Dedifferentiated amniotic fluid mesenchymal stem cell (primary cell): ENCODE measurements at regions not wholly inside any gene's neighbourhood (a gene's known extent, or its start where the extent isn't known, plus 50 kb on each side); places are given as distances from the start of the nearest gene placed in this dataset.

Source experiments
- DNase-seq: peaks from one replicate; pipeline ENCODE4 v3.0.0-alpha.2; 2016; ENCODE audit errors: extremely low spot score

GRCh38 chr5:74030371-74030770, 404.4 kb downstream of the ARHGEF28 start:
- DNase-seq: no peak

GRCh38 chr5:74028976-74029375, 403.0 kb downstream of the ARHGEF28 start:
- no peak for DNase-seq

- no peak for DNase-seq
These were observed 402.4 kb downstream of the ARHGEF28 start for GRCh38 chr5:74028406-74028805.

GRCh38 chr5:74027732-74028338, 401.8 kb downstream of the ARHGEF28 start:
- no peak for DNase-seq

- DNase-seq: no peak
These were observed 400.3 kb downstream of the ARHGEF28 start for GRCh38 chr5:74026310-74026709.

GRCh38 chr5:74021126-74021525, 395.1 kb downstream of the ARHGEF28 start:
- no peak for DNase-seq

- DNase-seq: no peak
These were observed 394.5 kb downstream of the ARHGEF28 start for GRCh38 chr5:74020503-74020902.

- no peak for DNase-seq
These were observed 393.9 kb downstream of the ARHGEF28 start for GRCh38 chr5:74019923-74020322.

- DNase-seq: no peak
These were observed 391.8 kb downstream of the ARHGEF28 start for GRCh38 chr5:74017786-74018211.

GRCh38 chr5:74017112-74017511, 391.1 kb downstream of the ARHGEF28 start:
- no peak for DNase-seq

- no peak for DNase-seq
These were observed 390.4 kb downstream of the ARHGEF28 start for GRCh38 chr5:74016373-74016772.

GRCh38 chr5:74015716-74016115, 389.7 kb downstream of the ARHGEF28 start:
- no peak for DNase-seq

GRCh38 chr5:74013222-74013621, 387.2 kb downstream of the ARHGEF28 start:
- no peak for DNase-seq

GRCh38 chr5:74009502-74009901, 383.5 kb downstream of the ARHGEF28 start:
- DNase-seq: no peak

GRCh38 chr5:74007193-74007592, 381.2 kb downstream of the ARHGEF28 start:
- DNase-seq: no peak

GRCh38 chr5:73999297-73999696, 373.3 kb downstream of the ARHGEF28 start:
- DNase-seq: no peak

- no peak for DNase-seq
These were observed 372.5 kb downstream of the ARHGEF28 start for GRCh38 chr5:73998489-73998888.

GRCh38 chr5:73997960-73998359, 372.0 kb downstream of the ARHGEF28 start:
- no peak for DNase-seq

- no peak for DNase-seq
These were observed 370.3 kb downstream of the ARHGEF28 start for GRCh38 chr5:73996151-73996755.

- no peak for DNase-seq
These were observed 369.0 kb downstream of the ARHGEF28 start for GRCh38 chr5:73994963-73995362.
